Left ventricle myocardium inferior (tissue), 1 donor: ENCODE measurements at regions not wholly inside any gene's neighbourhood (a gene's known extent, or its start where the extent isn't known, plus 50 kb on each side); places are given as distances from the start of the nearest gene placed in this dataset.

Source experiments
- DNase-seq: peaks from one replicate; pipeline ENCODE4 v3.0.0-alpha.2; 2020
- H3K27ac ChIP-seq: fragments of 200-600 bp; replicated peaks from 2 replicates; pipeline ENCODE4 v1.8.0; 2021
- H3K27me3 ChIP-seq: fragments of 200-600 bp; 2 replicates; pipeline ENCODE4 v1.8.0; 2021; ENCODE audit warnings: low read depth
- H3K36me3 ChIP-seq: fragments of 200-600 bp; 2 replicates; pipeline ENCODE4 v1.8.0; 2021
- H3K4me1 ChIP-seq: fragments of 200-600 bp; 2 replicates; pipeline ENCODE4 v1.8.0; 2021
- H3K4me3 ChIP-seq: fragments of 200-600 bp; 2 replicates; pipeline ENCODE4 v1.8.0; 2021; ENCODE audit warnings: mild to moderate bottlenecking, moderate library complexity
- H3K9me3 ChIP-seq: fragments of 200-600 bp; replicated peaks from 2 replicates; pipeline ENCODE4 v1.8.0; 2021
- intact Hi-C: fragments of 100-400 bp; cut with micrococcal nuclease; formaldehyde crosslinking; loops from one replicate; pipeline ENCODE4 v1.11.0; 2022
- TF ChIP-seq, protein P1 (sequence below): fragments of 200-600 bp; IDR thresholded peaks from 2 replicates; pipeline ENCODE4 v1.8.0; 2021; ENCODE audit warnings: antibody characterized with exemption, mild to moderate bottlenecking, borderline replicate concordance
- donor health status: DM: no; HTN: yes; CAD: no; lungs with severe emphysema.

DNA sequence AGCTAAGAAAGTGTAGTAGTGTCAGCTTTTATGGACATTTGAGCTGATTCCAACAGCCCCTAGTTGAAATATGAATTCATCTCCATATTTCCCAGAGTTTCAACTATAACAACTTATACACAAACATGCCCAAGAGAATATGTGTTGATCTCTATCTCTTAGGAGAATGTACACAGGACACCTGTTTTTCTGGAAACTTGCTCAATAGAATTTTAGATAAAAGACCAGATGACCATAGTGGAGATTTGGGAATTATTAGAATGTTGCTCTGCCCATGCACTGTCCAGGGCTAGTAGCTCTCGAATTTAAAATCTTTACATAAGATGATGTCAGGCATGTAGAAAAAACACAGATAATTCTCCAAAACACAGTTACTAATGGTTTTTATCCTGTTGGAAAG is 162.3 kb upstream of the VRK2 start:
- Histone ChIP-seq H3K27ac (no peak overlapping the region), H3K36me3 (no peaks in the 10 kb centered on the region), H3K9me3 (no peaks in the 10 kb centered on the region), H3K4me1 (peaks cover 6% of the 10 kb centered on the region), H3K27me3 (no peaks in the 10 kb centered on the region), H3K4me3 (no peak overlapping the region)
- TF ChIP-seq, protein P1, sequence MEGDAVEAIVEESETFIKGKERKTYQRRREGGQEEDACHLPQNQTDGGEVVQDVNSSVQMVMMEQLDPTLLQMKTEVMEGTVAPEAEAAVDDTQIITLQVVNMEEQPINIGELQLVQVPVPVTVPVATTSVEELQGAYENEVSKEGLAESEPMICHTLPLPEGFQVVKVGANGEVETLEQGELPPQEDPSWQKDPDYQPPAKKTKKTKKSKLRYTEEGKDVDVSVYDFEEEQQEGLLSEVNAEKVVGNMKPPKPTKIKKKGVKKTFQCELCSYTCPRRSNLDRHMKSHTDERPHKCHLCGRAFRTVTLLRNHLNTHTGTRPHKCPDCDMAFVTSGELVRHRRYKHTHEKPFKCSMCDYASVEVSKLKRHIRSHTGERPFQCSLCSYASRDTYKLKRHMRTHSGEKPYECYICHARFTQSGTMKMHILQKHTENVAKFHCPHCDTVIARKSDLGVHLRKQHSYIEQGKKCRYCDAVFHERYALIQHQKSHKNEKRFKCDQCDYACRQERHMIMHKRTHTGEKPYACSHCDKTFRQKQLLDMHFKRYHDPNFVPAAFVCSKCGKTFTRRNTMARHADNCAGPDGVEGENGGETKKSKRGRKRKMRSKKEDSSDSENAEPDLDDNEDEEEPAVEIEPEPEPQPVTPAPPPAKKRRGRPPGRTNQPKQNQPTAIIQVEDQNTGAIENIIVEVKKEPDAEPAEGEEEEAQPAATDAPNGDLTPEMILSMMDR: no peak
- DNase-seq: no peak
- intact Hi-C loops: no loop called here

DNA sequence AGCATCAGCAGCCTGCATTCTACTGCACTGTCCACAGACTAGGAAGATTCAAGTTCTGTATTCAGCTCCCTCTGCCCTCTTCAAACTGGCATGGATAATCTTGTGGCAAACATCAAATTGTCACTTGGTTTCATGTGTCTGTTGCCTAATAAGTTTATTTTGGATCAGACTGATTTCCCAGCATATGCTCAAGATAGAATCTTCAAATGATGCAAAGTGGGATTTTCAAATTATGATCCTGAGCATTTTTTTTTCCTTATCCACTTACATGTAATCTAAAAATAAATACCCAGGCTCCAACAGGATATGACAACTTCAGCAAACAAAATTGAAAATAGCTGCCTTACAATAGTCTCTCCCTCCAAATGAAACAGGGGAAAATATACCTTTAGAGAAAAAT is 160.9 kb upstream of the VRK2 start:
- DNase-seq: no peak
- H3K4me1 ChIP-seq: peaks cover 6% of the 10 kb centered on the region
- H3K9me3 ChIP-seq: no peaks in the 10 kb centered on the region
- TF ChIP-seq, protein P1: no peak
- intact Hi-C loops: no loop called here
- H3K27ac ChIP-seq: no peak overlapping the region
- H3K27me3 ChIP-seq: no peaks in the 10 kb centered on the region
- H3K4me3 ChIP-seq: no peak overlapping the region
- H3K36me3 ChIP-seq: no peaks in the 10 kb centered on the region

DNA sequence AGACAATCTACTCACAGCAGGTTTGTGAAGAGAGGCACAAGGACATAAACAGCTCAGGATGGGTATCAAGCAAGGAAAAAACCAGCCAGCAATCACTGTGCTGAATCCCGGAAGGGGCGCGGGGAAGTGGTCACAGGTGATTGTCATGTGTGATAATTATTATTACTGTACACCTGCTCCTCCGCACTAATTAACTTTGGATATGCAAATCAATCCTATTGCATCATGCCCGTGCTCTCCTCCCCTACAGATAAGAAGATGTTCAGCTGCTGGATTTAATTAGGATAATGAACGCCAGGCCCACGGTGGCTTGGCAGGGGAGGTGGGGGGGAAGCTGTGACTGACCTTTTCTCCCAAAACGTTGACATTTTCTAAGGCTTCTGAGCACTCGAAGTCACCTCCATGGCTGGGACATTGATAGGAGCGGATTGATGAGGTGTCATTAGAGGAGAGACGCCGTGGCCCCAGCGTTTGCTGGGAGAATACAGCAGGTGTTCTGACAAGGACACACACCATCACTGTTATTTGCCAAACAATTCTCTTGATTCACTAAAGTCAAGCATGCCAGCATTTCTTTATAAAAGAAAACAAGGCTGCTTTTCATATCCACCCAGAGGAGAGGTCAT is 160.3 kb upstream of the VRK2 start:
- Histone ChIP-seq H3K27me3 (no peaks in the 10 kb centered on the region), H3K4me3 (no peak overlapping the region), H3K36me3 (no peaks in the 10 kb centered on the region), H3K27ac (no peak overlapping the region), H3K4me1 (peaks cover 6% of the 10 kb centered on the region), H3K9me3 (no peaks in the 10 kb centered on the region)
- no peak for DNase-seq
- TF ChIP-seq, protein P1: no peak
- intact Hi-C loops: no loop called here

DNA sequence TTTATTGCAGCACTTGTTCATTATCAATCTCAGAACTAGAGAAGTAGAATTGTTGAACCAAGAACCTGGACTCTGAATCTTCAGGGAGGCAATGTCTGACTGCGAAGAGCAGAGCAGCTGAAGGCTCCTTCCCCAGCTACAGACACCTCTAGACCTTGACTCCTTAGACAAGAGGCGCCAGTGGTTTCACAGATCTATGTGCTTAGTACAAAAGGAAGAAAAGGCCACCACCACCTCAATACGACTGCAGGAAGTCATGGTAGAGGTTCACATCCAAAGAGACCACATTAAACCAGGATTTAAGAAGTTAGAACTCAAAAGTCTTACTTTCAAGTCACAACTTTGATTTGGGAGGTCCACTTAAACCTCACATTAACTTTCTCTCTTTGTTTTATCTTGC is 158.1 kb upstream of the VRK2 start:
- no peak for DNase-seq
- peaks cover 6% of the 10 kb centered on the region for H3K4me1 ChIP-seq
- TF ChIP-seq, protein P1: no peak
- no peaks in the 10 kb centered on the region for H3K9me3 ChIP-seq
- intact Hi-C loops: no loop called here
- no peaks in the 10 kb centered on the region for H3K36me3 ChIP-seq
- H3K27ac ChIP-seq: no peak overlapping the region
- H3K4me3 ChIP-seq: no peak overlapping the region
- H3K27me3 ChIP-seq: no peaks in the 10 kb centered on the region

DNA sequence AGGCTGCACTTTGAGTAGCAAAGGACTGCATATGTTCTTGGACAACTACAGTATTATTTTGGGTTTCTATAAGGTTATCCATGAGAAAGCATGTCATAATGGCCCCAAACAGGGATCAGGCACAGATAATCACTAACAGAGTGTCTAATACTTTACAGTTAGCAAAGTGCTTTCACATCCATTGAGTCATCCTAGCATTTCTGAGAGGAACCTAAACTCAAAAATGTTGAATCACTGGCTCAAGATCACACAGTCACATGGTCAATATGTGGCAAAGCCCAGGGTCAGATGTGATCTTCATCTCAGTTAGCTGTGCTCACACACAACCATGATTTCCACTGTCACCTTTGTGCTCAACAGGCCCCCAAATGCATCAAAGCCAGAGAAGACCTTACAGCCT is 156.1 kb upstream of the VRK2 start:
- no peaks in the 10 kb centered on the region for H3K36me3 ChIP-seq
- no peaks in the 10 kb centered on the region for H3K9me3 ChIP-seq
- no peak for DNase-seq
- H3K27me3 ChIP-seq: no peaks in the 10 kb centered on the region
- H3K4me1 ChIP-seq: peaks cover 6% of the 10 kb centered on the region
- no peak overlapping the region for H3K4me3 ChIP-seq
- intact Hi-C loops: no loop called here
- TF ChIP-seq, protein P1: no peak
- H3K27ac ChIP-seq: no peak overlapping the region
